Cerebellar nuclear complex (tissue), 1 donor: ENCODE measurements at regions not wholly inside any gene's neighbourhood (a gene's known extent, or its start where the extent isn't known, plus 50 kb on each side); places are given as distances from the start of the nearest gene placed in this dataset.
"Not testable (repeated sequence)": the region's sequence is repeated elsewhere in the genome, so short reads cannot be mapped to it uniquely, and the experiment has no call there.

Experiments
- DNase-seq, 2 experiments: peaks; one replicate each; lab custom pipeline; 2025; lab: John Stamatoyannopoulos, UW

DNA sequence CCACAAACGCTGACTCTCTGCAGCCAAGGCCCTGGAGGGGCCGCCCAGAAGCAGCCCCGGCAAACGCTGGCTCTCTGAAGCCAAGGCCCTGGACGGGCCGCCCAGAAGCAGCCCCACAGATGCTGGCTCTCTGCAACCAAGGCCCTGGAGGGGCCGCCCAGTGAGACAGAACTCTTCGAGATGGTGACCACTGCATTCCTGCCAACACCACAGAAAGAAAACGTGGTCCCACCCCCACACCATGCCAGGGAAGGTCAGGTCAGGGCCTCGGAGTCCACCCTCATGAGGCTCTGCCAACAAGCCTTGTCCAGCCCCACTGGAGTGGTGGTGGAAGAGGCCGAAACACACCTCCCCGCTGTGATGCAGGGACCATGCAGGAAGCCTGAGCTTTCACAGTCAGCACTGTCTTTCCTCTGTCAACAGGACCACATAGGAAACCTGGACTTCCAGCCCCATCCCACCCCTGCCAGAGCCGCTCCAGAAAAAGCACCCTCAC lies 97.5 kb downstream of the DLL1 start:
- no peak for DNase-seq

DNA sequence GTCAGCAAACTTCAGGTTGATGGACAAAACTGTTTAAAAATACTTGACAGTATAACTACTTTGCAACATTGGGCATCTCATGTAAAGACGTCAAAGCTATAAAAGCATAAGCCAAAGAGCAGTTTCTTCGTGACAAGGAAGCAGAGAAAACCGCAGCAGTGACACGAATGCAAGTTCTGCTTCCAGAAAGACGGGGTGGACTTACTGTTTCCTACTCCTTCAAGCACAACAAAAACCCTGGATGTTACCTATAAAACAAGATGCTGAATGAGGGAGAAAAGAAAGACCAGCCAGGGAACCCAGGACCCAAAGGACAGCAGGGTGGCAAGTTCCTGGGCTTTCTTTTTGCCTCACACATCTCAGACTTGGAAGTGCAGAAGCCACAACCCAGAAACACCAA lies 98.0 kb downstream of the DLL1 start:
- DNase-seq: no peak

- DNase-seq: not testable (repeated sequence)
Measured at GRCh38 chr6:170192101-170192500, 98.8 kb downstream of the DLL1 start.

GRCh38 chr6:170190046-170190445 lies 100.8 kb downstream of the DLL1 start:
- DNase-seq: no peak

GRCh38 chr6:170189236-170189635 lies 101.6 kb downstream of the DLL1 start:
- no peak for DNase-seq

GRCh38 chr6:170188571-170189001 lies 102.3 kb downstream of the DLL1 start:
- DNase-seq: peak; percentile 72 to 88

DNA sequence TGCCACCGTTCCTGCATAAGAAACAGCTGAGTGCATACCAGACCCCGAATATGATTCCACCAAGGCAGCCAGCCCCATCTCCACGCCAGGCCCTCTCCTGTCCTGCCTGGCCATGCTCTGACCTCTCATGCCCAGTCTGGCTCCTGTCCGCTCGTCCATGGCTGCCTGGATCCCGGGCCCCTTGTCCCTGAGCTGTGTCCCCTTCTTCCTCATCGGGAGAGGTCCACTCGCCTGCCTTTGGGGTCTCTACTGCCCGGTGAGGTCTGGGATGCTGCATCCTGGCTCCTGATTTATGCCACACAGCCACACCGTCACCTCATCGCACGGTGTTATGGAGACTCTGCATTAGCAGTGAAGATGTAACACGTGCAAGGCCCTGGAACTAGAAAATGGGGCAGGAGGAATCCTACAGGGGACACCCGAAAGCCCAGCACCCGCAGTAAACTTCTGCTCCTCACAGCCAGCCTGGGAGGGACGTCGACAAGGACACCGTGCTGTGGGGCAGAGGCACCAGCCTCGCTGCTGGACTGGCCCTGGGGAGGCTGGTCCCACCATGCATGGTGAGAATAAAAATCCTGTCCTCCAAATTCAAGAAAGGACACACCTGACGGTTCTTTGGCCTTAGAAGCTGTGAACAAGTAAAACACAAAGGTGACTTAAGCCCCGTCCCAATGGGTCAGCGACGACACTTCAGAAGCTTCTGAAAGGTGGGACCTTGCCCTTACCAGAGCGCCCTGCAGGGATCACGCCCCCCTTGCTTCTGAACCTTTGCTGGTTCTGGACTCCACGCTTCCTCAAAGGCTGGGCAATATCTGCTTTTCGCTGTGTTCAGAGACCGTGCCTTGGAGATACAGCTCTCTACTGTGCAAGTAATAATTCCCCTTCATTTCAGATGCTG lies 103.0 kb downstream of the DLL1 start:
- DNase-seq: no peak

DNA sequence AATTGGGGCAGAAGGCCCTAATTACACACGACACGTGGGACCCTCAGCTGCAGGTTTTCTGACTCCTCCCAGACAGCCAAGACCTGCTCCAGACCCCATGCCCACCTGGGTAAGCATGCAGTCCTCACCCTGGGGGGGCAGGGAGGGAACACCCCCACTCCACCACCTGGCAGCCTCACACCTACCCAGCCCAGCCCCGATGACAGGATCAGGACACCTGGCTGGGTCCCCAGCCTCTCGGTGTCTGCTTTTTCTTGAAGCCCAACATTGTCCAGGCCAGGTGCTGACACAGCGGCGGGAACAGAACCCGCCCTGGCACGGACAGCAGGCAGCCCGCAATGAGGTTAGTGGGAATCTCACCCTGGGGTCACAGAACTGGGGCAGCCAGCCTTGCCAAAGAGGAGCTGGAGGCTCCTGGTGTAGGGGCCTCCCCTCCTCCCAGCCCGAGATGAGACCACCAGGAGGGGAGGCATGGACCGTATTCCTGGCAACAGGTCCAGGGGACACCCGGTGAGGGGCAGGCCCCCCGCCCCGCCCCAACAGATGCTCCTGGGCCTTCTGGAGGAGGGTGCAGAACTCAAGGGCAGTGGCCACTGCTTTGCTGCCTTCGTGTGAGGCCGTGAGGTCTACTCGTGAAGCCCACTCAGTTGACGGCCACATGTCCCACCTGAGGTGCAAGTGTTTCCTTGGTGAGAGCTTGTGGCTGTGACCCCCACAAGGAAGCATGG lies 103.8 kb downstream of the DLL1 start:
- DNase-seq: no peak

- DNase-seq: no peak
Measured at GRCh38 chr6:170186006-170186935, 104.6 kb downstream of the DLL1 start.

GRCh38 chr6:170185175-170185978 lies 105.5 kb downstream of the DLL1 start:
- DNase-seq: no peak

DNA sequence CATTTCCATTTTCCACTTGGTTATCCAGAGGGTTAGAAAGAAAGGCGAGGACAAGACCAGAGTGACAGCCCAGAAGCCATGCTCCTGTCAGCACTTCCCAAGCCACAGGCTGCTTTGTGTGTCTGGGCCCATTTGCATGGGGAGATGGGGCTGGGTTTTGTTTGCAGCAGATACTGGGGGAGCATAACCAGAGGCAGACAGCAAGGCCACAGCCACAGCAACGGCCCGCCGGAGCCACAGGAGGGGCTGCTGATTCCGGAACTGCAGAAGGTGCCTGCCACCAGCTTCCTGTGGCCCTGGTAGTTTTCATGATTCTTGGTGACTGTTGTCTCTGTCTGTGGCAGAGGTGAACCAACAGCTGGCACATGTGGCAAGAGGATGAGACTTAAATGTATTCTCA lies 106.6 kb downstream of the DLL1 start:
- DNase-seq: no peak

GRCh38 chr6:170183521-170183920 lies 107.4 kb downstream of the DLL1 start:
- no peak for DNase-seq

DNA sequence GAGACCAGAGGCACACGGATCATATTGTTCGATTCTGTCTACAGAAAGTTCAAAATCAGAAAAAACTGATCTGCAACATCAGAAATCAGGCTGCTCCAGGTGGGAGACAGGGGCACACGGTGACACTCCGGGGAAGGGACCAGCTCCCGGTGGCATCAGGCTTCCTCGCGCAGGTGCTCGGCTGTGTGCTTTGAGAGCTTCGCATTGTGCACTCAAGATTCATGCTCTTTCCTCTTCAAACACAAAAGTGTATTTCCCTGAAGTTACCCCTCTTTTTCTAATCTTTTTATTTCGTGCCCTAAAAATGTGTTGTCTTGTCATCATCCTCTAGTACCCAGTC lies 108.1 kb downstream of the DLL1 start:
- DNase-seq: no peak

GRCh38 chr6:170182093-170182780 lies 108.6 kb downstream of the DLL1 start:
- DNase-seq: no peak

- no peak for DNase-seq
Measured at GRCh38 chr6:170181338-170181690, 109.6 kb downstream of the DLL1 start.

GRCh38 chr6:170180671-170181337 lies 110.1 kb downstream of the DLL1 start:
- no peak for DNase-seq

DNA sequence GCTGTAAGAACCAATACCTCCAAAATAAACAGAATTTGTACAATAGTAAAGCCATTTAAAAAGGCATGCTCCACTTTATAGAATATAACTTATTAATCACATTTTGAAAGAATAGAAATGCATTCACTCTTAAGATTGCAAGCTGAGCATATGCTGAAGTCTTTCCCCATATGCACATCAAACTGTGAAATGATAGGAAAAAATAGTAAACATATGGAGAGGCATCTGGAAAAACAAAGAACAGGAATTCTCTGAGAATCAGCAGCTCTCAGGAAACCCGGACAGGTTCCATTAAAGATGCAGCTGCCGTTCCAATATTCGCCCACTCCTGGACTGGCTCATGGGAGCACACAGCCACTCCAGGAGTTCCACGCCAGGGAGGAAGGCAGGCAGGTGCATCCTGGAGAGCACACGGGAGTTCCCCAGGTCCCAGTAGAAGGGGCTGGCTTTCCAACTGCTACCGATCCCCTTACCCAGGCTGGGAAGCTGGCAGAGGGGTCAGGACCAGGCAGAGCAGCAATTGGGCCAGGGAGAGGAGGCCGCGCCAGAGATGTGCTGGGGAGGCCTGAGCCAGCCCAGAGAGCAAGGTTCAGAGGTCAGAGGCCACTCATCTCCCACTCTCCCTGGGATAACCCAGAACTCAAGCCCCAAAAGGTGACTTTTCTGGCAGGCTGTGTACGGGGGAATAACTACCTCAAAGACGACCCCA lies 111.1 kb downstream of the DLL1 start:
- no peak for DNase-seq

DNA sequence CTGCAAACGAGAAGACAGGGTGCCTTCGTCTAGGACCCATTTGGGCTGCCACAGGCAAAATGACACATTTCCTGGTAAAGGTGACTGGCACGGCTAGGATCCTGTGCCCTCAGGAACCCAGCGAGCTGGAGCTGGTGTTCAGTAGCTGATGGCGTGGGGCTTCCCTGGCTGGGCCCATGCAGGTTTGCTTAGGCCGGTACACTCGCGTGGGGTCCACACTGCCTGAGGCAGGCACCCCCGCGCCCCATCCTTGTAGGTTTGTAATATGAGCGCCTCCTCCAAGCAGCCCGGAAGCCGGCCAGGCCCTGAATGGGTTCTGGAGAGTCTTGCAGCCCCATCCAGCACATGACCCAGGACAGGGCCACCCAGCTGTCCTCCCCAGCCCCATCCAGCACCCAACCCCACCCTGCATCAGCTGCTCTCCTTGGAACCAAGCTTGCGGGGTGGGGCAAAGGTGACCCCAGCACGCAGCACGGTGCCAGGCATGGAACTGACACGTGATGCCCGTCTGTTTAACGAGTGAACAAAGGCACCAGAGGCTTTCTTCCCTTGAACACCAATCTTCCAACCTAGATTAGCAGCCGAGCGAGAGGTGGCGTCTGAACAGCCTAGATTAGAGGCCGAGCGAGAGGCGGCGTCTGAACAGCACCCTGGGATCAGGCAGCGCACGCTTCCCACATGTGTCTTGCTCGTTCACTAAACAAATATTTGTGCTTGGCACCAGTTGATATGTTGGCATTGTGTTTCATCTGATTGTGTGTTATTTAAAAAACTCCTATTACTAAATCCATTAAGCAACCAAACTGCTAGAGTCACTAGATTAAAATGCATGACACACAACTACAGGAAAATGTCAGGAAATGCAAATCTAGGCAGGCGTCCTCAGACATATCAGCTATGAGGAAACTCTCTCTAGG lies 112.1 kb downstream of the DLL1 start:
- DNase-seq: no peak
